ENCODE measurements at regions not wholly inside any gene's neighbourhood (a gene's known extent, or its start where the extent isn't known, plus 50 kb on each side); places are given as distances from the start of the nearest gene placed in this dataset.

DNA sequence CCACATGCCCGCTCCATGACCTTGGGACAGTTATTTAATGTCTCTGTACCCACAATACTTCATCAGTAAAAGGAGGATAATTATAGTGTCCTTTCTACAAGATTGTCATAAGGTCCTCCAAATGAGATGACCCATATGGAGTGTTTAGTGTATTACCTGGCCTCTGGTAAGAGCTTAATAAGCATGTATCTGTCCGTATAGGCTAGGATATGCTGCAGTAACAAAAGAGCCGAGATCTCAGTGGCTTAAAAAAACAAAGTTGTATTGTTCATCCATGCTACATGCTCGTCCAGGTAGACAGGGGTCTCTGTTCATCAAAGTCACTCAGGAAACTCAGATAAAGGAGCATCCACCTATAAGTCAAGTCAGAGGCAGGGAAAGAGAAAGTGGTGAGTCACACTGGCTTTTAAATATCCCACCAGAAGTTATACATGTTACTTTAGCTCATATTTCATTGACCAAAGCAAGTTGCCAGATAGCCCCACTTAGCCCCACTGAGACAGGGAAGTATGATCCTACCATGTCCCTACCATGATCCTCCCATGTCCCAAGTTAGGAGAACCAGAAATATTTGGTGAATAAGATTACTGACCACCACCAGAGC is 53.0 kb upstream of the KAZN start:
- H3K27me3 Mint-ChIP-seq (ENCODE audit: low read depth) = peaks cover 4% of the 10 kb centered on the region
- TF ChIP-seq, protein P1, sequence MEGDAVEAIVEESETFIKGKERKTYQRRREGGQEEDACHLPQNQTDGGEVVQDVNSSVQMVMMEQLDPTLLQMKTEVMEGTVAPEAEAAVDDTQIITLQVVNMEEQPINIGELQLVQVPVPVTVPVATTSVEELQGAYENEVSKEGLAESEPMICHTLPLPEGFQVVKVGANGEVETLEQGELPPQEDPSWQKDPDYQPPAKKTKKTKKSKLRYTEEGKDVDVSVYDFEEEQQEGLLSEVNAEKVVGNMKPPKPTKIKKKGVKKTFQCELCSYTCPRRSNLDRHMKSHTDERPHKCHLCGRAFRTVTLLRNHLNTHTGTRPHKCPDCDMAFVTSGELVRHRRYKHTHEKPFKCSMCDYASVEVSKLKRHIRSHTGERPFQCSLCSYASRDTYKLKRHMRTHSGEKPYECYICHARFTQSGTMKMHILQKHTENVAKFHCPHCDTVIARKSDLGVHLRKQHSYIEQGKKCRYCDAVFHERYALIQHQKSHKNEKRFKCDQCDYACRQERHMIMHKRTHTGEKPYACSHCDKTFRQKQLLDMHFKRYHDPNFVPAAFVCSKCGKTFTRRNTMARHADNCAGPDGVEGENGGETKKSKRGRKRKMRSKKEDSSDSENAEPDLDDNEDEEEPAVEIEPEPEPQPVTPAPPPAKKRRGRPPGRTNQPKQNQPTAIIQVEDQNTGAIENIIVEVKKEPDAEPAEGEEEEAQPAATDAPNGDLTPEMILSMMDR (IDR thresholded peaks at IDR 0.05; ENCODE audit: unreplicated experiment in 3 of 3) = no peak
- peak overlapping the region in 1 of 3 experiments; percentile 64 for H3K27ac Mint-ChIP-seq
- H3K4me3 Mint-ChIP-seq = no peak overlapping the region
- no peaks in the 10 kb centered on the region for H3K36me3 Mint-ChIP-seq (ENCODE audit: low read depth)
- peaks cover 5% of the 10 kb centered on the region for H3K9me3 Mint-ChIP-seq
- peaks cover 22% of the 10 kb centered on the region for H3K4me1 Mint-ChIP-seq

DNA sequence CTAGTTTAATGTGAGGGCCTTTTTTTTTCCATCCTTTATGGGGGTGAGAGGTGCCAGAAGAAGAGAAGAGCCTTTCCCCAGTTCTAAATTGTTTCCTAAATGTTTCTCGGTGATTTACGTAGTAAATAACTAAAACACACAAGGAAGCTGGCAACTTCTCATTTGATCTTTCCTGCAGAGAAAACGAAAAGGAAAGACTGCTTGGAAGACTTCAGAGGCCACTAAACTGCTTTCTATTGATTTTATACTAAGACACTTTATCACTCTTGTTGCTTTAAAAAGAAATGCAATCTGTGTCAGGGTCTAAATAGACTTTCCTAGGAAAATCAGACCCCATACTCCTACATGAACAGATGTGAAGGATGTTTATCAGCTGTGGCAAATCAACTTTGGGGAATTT is 52.1 kb upstream of the KAZN start:
- Mint-ChIP-seq H3K27ac (peak overlapping the region in 2 of 3 experiments; percentile 45 to 64), H3K4me3 (no peak overlapping the region), H3K4me1 (peaks cover 14% of the 10 kb centered on the region), H3K27me3 (ENCODE audit: low read depth) (peaks cover 7% of the 10 kb centered on the region), H3K36me3 (ENCODE audit: low read depth) (no peaks in the 10 kb centered on the region), H3K9me3 (peaks cover 5% of the 10 kb centered on the region)
- TF ChIP-seq, protein P1 (IDR thresholded peaks at IDR 0.05; ENCODE audit: unreplicated experiment in 3 of 3) = no peak
